ENCODE measurements at regions not wholly inside any gene's neighbourhood (a gene's known extent, or its start where the extent isn't known, plus 50 kb on each side); places are given as distances from the start of the nearest gene placed in this dataset.
"Not testable (repeated sequence)": the region's sequence is repeated elsewhere in the genome, so short reads cannot be mapped to it uniquely, and the experiment has no call there.

DNA sequence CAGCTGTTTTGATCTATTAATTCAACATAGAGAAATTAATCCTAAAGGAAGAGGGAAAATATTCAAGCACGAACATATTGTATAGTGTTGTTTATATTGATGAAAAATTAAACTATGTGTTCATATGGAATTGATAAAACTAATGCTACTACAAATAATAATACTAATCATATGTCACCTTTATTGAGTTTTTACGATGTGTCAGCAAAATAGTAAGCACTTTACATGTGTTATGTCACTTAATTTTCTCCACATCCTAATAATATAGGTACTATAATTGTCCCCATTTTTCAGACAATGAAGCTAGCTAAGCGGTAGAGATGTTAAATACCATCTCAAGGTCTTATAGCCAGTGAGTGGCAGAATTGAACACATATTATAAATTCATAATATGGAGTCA, 2008.5 kb upstream of the WWC1 start:
- no peak for DNase-seq (ENCODE audit: extremely low read depth, low read depth, low spot score)

DNA sequence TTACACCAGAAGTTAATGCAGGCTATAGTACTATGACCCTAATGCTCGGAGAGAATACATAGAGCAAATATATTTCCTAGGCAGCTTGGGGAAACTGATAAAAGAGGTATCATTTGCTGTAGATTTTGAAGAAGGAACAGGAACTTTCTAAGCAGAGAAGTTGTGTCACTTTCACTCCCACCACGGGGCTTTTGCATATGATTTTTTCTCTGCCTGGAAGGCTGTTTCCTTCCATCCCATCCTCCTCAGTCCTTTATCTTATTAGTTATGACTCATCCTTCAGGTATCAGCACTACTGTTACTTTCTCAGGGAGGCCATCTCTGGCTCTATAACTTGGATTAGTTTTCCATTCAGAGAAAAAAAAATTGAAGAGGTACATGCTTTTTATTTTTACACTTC, 2006.1 kb upstream of the WWC1 start:
- DNase-seq (ENCODE audit: extremely low read depth, low read depth, low spot score): no peak

DNA sequence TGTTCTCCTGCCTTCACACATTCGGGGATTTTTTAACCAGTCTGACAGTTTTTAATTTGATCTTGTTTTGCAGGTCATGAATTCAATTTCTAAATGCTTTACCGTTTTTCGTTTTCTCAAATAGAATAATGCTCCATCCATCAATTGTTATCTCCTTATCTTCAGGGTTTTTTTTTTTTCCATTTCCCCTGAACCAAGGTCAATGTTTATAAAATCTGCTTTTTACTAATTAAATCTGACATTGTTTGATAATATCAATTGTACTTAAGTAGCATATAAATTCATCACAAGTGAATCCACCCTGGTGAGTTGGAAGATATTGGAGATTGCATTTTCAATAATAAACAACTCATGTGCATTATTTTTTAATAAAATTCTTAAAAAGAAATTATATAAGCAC, 2004.6 kb upstream of the WWC1 start:
- no peak for DNase-seq (ENCODE audit: extremely low read depth, low read depth, low spot score)

DNA sequence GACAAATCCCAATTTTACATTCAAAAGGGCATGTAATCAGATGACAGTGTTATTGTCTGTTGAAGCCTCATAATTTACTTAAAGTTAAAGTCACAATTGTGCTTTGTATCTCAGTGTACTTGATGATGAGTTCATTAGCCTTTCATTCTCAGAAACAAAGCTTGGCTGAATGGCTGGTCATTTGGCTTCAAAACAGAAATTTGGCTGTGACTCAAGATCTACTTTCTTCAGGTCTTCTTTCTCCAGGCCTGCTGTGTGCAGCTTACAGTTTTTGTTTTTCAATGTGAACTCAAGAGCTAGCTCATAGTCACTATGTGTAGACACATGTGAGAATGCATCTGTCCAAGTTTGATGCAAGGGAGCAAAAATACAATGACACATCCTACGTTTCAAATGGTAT, 2003.6 kb upstream of the WWC1 start:
- no peak for DNase-seq (ENCODE audit: extremely low read depth, low read depth, low spot score)

DNA sequence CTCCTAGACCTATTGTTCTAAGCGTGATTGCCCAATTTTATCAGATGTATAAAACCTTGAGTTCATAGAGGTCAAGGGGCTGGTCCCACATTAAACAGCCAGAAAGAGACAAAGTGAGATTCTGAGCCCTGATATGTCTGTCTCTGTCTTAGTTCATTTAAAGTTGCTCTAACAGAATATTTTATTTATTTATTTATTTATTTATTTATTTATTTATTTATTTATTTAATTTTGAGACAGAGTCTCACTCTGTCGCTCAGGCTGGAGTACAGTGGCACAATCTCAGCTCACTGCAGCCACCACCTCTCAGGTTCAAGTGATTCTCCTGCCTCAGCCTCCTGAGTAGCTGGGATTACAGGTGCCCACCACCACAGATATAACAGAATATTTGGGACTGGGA, 1999.6 kb upstream of the WWC1 start:
- not testable (repeated sequence) for DNase-seq (ENCODE audit: extremely low read depth, low read depth, low spot score)

DNA sequence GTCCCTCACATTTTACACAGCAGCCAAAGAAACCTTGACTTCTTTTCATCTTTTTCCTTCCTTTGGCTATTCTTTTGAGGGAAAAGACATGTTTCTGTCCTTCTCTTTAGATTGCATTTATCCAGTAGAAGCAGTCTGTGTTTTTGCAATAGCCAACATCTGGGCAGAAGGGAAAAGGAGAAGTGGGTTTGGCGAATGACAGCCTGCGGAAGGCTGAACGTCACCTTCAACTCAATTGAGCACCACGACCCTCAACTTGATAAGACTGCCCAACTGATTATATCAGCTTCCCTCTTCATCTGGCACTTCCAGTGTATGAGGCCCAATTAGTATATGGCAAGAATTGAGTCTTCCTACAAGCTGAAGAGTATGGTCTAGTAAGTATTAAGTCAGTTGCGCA, 1997.6 kb upstream of the WWC1 start:
- DNase-seq (ENCODE audit: extremely low read depth, low read depth, low spot score): no peak

DNA sequence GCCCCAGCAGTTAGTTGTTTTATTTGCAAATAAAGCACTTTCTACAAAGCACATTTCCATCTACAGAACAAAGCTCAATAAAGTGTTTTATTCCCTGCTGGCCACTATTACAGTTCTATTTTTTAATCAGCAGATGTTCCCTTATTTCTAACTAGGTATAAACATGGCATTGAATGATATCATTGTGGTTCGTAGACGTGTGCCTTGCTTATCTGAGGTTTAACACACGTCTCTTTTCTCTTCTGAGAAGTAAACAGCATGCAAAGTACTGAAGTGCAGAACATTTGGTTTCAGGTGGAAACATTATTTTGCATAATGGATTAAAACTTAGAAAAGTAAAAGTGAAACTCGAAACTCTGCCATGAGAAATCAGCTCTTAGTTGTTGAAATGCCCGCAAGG, 1989.3 kb upstream of the WWC1 start:
- no peak for DNase-seq (ENCODE audit: extremely low read depth, low read depth, low spot score)

DNA sequence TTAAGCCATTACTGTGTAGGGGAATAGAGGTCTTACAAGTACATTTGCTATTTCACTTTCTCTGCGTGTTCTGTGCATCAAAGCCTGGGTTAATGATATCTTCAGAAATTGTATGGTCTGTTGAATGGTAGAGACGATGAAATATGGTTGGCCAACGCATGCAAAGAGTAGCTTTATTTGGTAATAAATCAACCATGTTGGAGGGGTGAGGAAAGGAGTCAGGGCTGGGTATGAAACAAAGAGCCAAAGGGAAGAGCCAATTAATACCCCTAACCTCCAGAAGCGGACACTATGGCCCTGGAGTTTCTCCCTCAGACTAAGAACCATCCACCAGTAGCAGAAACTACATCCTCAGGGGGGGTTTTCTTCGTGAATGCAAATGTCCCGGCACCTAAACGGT, 1974.0 kb upstream of the WWC1 start:
- DNase-seq (ENCODE audit: extremely low read depth, low read depth, low spot score): no peak

DNA sequence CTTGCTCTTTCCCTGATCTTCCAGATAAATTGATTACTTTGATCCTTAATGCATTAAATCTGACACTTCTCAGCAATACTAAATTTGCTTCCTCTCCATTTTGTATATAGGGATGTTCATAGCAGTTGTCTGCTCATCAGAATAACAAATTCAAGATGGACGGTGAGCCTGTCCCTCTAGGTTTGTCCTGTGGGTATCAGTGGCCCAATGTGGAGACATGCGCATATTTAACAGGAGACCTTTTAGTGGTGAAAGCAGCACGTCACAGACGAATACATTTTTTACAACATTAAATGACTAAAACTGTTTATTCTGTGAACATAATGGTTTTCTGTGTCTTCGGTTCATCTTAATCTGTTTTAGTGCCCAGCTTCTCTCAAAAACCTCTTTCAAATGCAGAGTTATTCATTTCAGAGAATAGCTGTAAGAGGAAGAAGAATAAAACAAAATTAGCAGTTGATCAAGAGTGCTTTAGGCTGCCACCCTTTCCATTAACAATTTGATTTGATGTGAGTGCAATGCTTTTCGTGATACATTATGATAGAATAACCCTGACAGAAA, 1970.4 kb upstream of the WWC1 start:
- no peak for DNase-seq (ENCODE audit: extremely low read depth, low read depth, low spot score)

DNA sequence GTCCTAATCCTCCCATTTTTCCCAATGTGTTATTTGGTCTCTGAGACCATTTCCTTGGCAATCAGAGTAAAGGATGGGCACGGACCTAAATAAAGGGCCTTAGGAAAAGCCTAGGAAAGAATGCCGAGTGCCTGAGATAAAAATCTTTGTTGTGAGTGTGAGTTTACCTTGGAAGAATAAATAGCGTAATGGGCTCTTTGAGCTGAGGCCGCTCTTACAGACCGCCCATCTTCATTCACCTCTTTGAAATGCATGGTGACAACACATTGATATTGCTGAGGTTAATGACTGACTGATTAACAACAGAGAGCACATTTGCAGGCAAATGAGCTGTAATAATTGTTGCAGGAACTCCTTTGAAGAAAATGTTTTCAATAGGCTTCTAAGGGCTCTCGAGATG, 1967.1 kb upstream of the WWC1 start:
- no peak for DNase-seq (ENCODE audit: extremely low read depth, low read depth, low spot score)

DNA sequence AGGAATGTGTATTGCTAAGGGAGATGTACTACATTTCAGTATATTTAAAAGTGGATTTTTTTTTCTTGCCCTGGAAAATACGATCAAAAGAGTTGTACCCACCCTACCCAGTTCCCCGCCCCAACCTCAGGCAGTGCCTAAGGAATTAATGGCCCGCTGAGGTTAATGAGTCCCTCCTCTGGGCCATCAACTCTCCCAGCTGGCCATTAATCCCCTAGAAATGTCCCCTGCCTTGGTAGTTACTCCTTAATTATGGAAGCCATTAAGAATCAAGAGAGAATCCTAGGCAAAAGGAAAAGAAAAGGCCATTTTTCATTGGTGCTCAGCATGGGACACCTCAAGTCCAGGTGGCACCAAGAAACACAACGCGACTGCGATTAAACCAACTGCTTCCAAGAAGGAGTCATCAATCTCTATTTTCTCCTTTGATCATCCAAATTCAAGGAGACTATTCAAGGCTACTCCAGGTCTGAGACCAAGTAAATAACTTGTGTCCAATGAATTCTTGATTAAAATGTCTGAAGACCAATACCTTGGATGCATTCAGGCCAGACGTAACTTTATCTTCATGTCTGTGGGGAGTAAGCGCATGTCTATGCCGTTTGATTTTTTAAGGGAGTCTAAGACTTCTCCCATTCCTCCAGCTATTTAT, 1962.2 kb upstream of the WWC1 start:
- DNase-seq (ENCODE audit: extremely low read depth, low read depth, low spot score): no peak

DNA sequence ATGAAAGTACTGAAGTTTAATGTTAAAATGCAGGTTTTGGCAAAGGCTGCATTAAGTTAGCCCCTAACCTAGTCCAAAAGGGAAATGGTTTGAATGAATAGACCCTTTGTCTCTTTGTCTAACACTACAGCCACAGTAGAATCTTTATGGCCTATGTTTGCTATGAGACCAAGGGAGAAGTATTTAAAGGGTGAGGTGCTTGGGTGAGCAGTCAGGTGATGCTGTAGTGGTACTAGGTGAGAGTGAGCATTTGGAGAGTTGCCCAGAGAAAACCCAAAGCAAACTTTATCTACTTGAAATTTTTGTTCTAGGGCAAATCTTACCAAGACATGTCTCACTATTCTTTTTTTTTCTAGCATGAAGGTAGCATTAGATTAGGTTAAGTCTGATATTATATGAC, 1961.4 kb upstream of the WWC1 start:
- no peak for DNase-seq (ENCODE audit: extremely low read depth, low read depth, low spot score)

DNA sequence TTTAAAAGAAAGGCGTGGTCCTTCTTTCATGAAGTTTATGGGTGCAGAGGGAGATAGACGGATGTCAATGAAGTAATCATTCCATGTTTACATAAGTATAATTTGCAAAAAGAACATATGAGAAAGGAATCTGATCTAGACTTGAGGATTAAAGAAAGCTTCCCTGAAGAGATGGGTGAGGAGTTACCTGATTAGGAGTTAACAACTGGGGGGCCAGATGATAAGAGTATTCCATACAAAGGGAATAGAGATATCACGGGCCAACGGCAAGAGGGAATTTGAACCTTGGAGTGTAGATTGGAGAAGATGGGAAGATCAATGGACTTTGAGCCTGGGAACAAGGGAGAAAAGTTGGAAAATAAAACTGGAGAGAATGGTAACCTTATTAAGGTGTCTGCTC, 1959.9 kb upstream of the WWC1 start:
- DNase-seq (ENCODE audit: extremely low read depth, low read depth, low spot score): no peak

DNA sequence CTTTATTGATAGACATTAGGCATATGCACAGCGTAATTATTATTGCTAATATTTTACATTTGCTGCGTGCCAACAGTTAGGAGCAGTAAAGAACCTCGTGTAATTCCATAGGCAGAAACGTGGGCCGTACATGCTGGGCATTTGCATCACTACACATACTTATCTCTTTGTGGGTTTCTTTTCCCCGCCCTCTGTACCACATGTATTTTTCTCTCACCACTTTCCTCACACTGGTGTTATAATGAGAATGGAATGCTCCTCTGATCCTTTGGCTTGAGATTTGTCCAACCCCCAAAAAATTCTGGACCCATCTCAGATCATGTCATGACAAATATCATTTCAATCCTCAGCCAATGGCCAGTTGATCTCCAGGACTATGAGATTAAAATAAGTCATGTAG, 1952.6 kb upstream of the WWC1 start:
- no peak for DNase-seq (ENCODE audit: extremely low read depth, low read depth, low spot score)

DNA sequence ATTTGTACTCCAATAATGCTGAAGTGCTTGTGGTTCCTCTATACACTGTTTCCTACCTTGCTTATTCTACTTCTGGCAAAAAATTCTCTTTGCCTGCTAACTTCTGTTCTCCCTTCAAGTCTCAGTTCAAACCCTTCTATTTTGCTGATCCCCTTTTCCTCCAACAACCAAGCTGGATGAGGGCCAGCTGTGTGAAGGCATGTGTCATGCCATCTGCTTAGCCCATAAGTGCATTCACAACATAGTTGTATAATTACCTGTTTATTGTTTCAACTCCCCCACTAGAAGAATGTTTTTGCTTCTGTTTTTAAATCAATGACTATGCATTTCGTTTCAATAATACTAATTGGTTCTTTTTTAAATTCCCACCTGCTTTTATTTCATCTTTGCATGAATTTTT, 1951.4 kb upstream of the WWC1 start:
- DNase-seq (ENCODE audit: extremely low read depth, low read depth, low spot score): no peak

DNA sequence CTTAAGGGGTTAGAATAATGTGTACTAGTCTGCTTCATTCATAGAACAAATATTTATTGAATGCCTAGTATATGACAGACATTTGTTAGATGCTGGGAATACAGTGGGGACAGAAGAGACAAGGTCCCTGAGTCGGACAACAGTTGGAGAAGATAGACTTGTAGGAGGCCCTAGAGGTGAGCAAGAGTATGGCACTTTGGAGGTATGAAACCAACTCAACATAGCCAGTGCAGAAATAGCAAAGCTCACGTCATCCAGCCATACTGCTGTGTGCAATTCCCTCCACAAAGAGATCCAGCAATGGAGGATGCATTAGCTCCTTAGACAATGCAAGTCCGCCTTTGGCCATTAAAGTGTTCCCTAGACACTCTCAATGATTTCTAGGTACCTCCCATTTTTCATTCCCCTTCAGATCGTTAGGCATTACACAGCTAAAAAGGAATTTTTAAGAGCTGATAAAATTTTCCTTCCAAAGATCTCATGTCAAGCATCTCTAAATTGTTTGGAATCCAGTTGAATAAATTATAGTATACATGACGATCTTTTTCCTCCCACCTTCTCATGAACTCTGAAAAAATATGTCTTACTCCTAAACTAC, 1949.6 kb upstream of the WWC1 start:
- DNase-seq (ENCODE audit: extremely low read depth, low read depth, low spot score): no peak

DNA sequence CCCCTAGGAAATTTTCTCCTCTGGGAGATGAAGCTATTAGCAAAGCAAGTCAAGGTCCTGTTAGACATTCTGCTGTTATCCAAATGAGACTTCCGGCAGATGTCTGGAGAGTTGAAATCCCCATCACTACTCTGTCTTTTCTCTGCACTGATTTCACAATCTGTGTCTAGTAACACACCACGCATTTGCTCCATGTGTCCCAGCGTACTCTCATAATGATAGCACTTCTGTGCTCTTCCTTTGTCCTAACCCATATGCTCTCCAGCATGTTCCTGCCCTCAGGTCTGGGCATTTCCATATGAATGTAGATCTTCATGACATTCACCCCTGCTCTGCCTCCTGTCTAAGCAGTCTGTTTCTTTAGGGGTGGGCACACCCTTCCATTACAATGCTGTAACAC, 1949.0 kb upstream of the WWC1 start:
- no peak for DNase-seq (ENCODE audit: extremely low read depth, low read depth, low spot score)

DNA sequence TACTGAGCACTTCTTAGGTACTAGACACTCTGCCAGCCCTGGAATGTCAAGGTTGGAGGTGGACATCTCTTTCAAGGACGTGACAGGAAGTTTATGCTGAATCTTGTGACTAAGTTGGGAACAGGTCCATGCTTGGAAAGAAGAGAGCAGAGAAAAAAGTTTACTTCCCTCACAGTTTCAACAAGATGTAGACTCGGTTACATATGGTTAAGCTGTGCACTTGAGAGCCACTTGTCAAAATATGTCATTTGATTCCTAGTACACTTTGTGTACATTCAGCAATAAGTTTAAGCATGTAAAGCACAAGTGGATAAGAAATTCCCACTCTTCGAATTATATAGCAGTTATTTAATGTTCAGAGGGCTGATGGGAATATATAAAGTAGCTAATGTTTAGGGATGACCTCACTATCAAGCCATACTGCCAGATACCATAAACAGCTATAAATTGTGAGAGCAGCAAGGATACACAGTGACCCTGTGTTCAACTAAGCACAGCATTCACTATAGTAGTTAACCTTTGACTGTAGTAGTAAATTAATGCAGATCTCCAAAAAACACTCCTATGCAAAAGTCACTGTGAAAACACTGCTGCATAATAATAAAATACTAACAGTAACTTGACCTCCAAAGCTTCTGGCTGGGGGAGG, 1944.6 kb upstream of the WWC1 start:
- DNase-seq (ENCODE audit: extremely low read depth, low read depth, low spot score): no peak

DNA sequence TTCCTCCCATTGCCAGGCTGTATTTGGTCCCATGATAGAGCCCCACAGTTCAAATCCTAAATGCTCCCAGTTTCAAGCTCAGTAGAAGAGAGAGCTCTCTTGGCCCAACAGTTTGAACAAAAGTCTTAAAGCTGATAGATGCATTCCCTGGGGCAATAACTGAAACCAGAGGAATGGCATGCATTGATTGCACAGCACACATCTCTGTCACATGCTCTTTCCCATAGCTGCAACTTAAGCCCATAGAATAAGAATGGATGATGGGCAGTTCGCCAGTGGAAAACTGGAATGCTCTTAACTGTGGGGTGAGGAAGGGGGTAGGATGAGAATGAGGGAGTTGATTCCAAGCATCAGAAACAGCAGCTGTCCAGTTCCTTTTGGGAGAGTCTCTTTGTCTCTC, 1942.4 kb upstream of the WWC1 start:
- DNase-seq (ENCODE audit: extremely low read depth, low read depth, low spot score): no peak

DNA sequence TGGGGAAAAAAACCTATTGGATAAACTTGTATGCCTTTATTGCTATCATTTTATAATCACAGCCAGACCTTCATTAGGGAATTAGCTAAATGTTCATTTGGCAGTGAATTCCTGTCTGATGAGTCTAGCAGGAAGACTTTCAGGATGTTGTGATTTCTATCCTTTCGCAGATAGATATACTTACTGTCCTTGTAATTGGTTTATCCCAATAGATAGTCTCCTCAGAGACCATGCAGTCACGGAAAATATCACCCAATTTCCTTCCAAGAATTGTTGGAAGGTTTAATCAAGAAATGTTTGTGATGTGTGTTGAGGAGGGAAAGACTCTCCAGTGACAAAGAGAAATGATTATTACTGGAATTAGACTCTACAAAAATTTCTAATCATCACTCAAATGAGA, 1937.9 kb upstream of the WWC1 start:
- DNase-seq (ENCODE audit: extremely low read depth, low read depth, low spot score): no peak

DNA sequence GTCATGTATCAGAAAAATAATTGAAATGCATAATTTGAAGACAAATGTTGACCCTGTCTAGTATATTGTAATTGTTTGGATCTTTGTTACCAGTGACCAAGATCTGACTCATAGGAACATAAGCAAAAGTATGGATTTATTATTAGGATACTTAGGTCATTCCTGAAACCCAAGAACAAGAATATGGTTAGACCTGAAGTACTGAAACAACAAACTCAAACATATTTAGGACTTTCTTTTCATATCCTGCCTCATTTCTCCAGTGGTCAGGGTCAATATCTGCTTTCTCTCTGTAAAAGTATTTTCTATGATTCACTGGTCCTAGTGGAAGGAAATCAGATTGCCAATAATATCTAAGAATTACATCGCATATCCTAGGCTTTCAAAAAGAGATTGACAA, 1937.1 kb upstream of the WWC1 start:
- DNase-seq (ENCODE audit: extremely low read depth, low read depth, low spot score): no peak

DNA sequence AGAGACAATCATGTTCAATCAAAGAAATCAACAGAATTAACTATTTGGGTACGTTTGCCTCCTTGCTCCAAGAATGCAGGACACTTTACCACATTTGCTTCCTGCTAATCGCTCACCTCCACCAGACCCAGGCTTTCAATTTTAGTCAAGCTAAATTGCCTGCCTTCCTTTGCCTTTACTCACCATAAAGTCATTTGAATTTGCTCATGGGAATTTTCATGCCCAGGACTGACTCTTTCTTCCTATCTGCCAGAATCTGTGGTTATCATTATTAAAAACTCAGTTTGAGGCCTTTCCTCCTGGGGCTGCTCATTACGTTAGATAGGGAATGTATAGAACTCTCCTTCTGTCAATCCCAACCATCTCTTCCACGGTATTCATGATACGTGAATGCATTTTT, 1935.3 kb upstream of the WWC1 start:
- DNase-seq (ENCODE audit: extremely low read depth, low read depth, low spot score): no peak
